Esophagus muscularis mucosa (tissue), 4 donors: ENCODE measurements at regions not wholly inside any gene's neighbourhood (a gene's known extent, or its start where the extent isn't known, plus 50 kb on each side); places are given as distances from the start of the nearest gene placed in this dataset.

Experiments used
- DNase-seq: peaks from one replicate; pipeline ENCODE4 v3.0.0-alpha.2; 2017; ENCODE audit errors: extremely low spot score
- H3K27ac ChIP-seq, 4 donors: fragments of 200-600 bp; sonication (generic); replicated peaks in 1 of 4; 1 replicate in 3 of 4; 2 replicates in 1 of 4; pipeline ENCODE4 v1.5.1; 2016 to 2019; ENCODE audit warnings: mild to moderate bottlenecking in 1 of 4
- H3K27me3 ChIP-seq, 4 donors: fragments of 200-600 bp; sonication (generic); one replicate each; pipeline versions ENCODE4 v1.5.1 to v1.6.0; 2016 to 2019
- H3K36me3 ChIP-seq, 4 donors: fragments of 200-600 bp; sonication (generic); one replicate each; pipeline ENCODE4 v1.5.1; 2016 to 2019
- H3K4me1 ChIP-seq, 4 donors: fragments of 200-600 bp; sonication (generic); one replicate each; pipeline ENCODE4 v1.5.1; 2016 to 2019
- H3K4me3 ChIP-seq, 4 donors: fragments of 200-600 bp; sonication (generic); 1 replicate in 2 of 4; 2 replicates in 2 of 4; pipeline ENCODE4 v1.5.1; 2016 to 2019; ENCODE audit warnings: mild to moderate bottlenecking in 4 of 4, moderate library complexity in 1 of 4
- H3K9me3 ChIP-seq, 4 donors: fragments of 200-600 bp; sonication (generic); 1 replicate in 3 of 4; 2 replicates in 1 of 4; pipeline ENCODE4 v1.5.1; 2016 to 2019
- CTCF ChIP-seq, 3 experiments: fragments of 200-600 bp in 2 of 3; fragments of 450-650 bp in 1 of 3; sonication (generic) in 2 of 3; IDR thresholded peaks; one replicate each; pipeline ENCODE4 v1.5.1; 2017 to 2019; ENCODE audit warnings: antibody characterized with exemption in 3 of 3, mild to moderate bottlenecking in 2 of 3, moderate library complexity in 1 of 3
- EP300 ChIP-seq: sonication (generic); formaldehyde crosslinking; IDR thresholded peaks from one replicate; pipeline ENCODE4 v1.6.1; 2017; ENCODE audit warnings: antibody characterized with exemption
- POLR2A ChIP-seq: fragments of 450-650 bp; IDR thresholded peaks from one replicate; pipeline ENCODE4 v1.6.1; 2017; ENCODE audit warnings: antibody characterized with exemption, moderate library complexity, mild to moderate bottlenecking, low read depth
- POLR2AphosphoS5 ChIP-seq, 2 donors: sonication (generic); formaldehyde crosslinking; IDR thresholded peaks; one replicate each; pipeline ENCODE4 v1.6.1; 2017; ENCODE audit warnings: antibody characterized with exemption in 2 of 2
- WGBS: methylation state at CpG from one replicate; pipeline ENCODE4 v1.1.5; 2018; 5-methylcytosine and 5-hydroxymethylcytosine counted together
- intact Hi-C: fragments of 100-400 bp; cut with DNase I; formaldehyde crosslinking; loops from one replicate; pipeline ENCODE4 v1.15.1; 2023

- Histone ChIP-seq H3K4me1 (peaks cover 0 to 17% (median 9%) of the 10 kb centered on the region in 4 donors), H3K36me3 (no peaks in the 10 kb centered on the region), H3K27me3 (no peaks in the 10 kb centered on the region), H3K9me3 (no peaks in the 10 kb centered on the region), H3K4me3 (no peak overlapping the region), H3K27ac (peak overlapping the region in 2 of 4 donors; percentile 54 to 64)
- no peak for TF ChIP-seq CTCF (IDR thresholded peaks at IDR 0.05)
- 59% methylated on average over 4 of the region's 4 CpGs for WGBS
- DNase-seq = no peak
- intact Hi-C loops = no loop called here
Observed at GRCh38 chr5:120053841-120054240, 410.3 kb upstream of the PRR16 start.

GRCh38 chr5:120055858-120056257 is 408.2 kb upstream of the PRR16 start:
- DNase-seq = no peak
- H3K9me3 ChIP-seq = no peaks in the 10 kb centered on the region
- no peak overlapping the region for H3K4me3 ChIP-seq
- H3K27ac ChIP-seq = no peak overlapping the region
- WGBS = 86% methylated on average over 2 of the region's 2 CpGs
- H3K27me3 ChIP-seq = no peaks in the 10 kb centered on the region
- no peak for TF ChIP-seq EP300
- TF ChIP-seq CTCF (IDR thresholded peaks at IDR 0.05) = peak in 1 of 3 experiments; percentile 13
- intact Hi-C loops = no loop called here
- H3K36me3 ChIP-seq = no peaks in the 10 kb centered on the region
- peaks cover 0 to 17% (median 9%) of the 10 kb centered on the region in 4 donors for H3K4me1 ChIP-seq

GRCh38 chr5:120062515-120062917 is 401.6 kb upstream of the PRR16 start:
- Histone ChIP-seq H3K27ac (no peak overlapping the region), H3K4me3 (no peak overlapping the region), H3K27me3 (no peaks in the 10 kb centered on the region), H3K36me3 (no peaks in the 10 kb centered on the region), H3K4me1 (peaks cover 0 to 4% (median 0%) of the 10 kb centered on the region in 4 donors), H3K9me3 (no peaks in the 10 kb centered on the region)
- DNase-seq = no peak
- WGBS = 69% methylated on average over 4 of the region's 4 CpGs
- TF ChIP-seq POLR2AphosphoS5 (IDR thresholded peaks at IDR 0.05) (no peak), EP300 (no peak), POLR2A (no peak), CTCF (IDR thresholded peaks at IDR 0.05) (no peak)
- intact Hi-C loops = no loop called here

- no peak for TF ChIP-seq CTCF (IDR thresholded peaks at IDR 0.05)
- TF ChIP-seq POLR2A = no peak
- no peak for TF ChIP-seq EP300
- no peak for TF ChIP-seq POLR2AphosphoS5 (IDR thresholded peaks at IDR 0.05)
- intact Hi-C loops = no loop called here
- Histone ChIP-seq H3K27me3 (no peaks in the 10 kb centered on the region), H3K36me3 (no peaks in the 10 kb centered on the region), H3K27ac (no peak overlapping the region), H3K4me3 (no peak overlapping the region), H3K9me3 (no peaks in the 10 kb centered on the region), H3K4me1 (peaks cover 0 to 3% (median 0%) of the 10 kb centered on the region in 4 donors)
- no peak for DNase-seq
- 95% methylated on average over 2 of the region's 2 CpGs for WGBS
Observed at GRCh38 chr5:120072068-120072761, 391.9 kb upstream of the PRR16 start.

GRCh38 chr5:120073722-120074121 is 390.4 kb upstream of the PRR16 start:
- Histone ChIP-seq H3K9me3 (no peaks in the 10 kb centered on the region), H3K4me3 (no peak overlapping the region), H3K27ac (no peak overlapping the region), H3K36me3 (no peaks in the 10 kb centered on the region), H3K4me1 (peaks cover 0 to 3% (median 0%) of the 10 kb centered on the region in 4 donors), H3K27me3 (no peaks in the 10 kb centered on the region)
- DNase-seq = no peak
- intact Hi-C loops = no loop called here
- no peak for TF ChIP-seq CTCF (IDR thresholded peaks at IDR 0.05)
- no peak for TF ChIP-seq EP300
- TF ChIP-seq POLR2A = no peak
- TF ChIP-seq POLR2AphosphoS5 (IDR thresholded peaks at IDR 0.05) = no peak
